ENCODE measurements at regions not wholly inside any gene's neighbourhood (a gene's known extent, or its start where the extent isn't known, plus 50 kb on each side); places are given as distances from the start of the nearest gene placed in this dataset.
"Not testable (repeated sequence)": the region's sequence is repeated elsewhere in the genome, so short reads cannot be mapped to it uniquely, and the experiment has no call there.

GRCh38 chr1:194062526-194062925 lies 876.1 kb upstream of the B3GALT2 start:
- H3K4me3 ChIP-seq: no peak overlapping the region
- H3K9me3 ChIP-seq: no peaks in the 10 kb centered on the region
- no peak for DNase-seq
- H3K27ac ChIP-seq: no peak overlapping the region
- no peaks in the 10 kb centered on the region for H3K27me3 ChIP-seq
- TF ChIP-seq CTCF (IDR thresholded peaks at IDR 0.05): no peak
- intact Hi-C loops (cut with DNase I): no loop called here
- H3K4me1 ChIP-seq: no peaks in the 10 kb centered on the region
- ATAC-seq: peak; percentile 14
- no peaks in the 10 kb centered on the region for H3K36me3 ChIP-seq

- no peak overlapping the region for H3K27ac ChIP-seq
- H3K36me3 ChIP-seq: no peaks in the 10 kb centered on the region
- no peak overlapping the region for H3K4me3 ChIP-seq
- no peaks in the 10 kb centered on the region for H3K27me3 ChIP-seq
- DNase-seq (no peak), ATAC-seq (no peak)
- TF ChIP-seq CTCF (IDR thresholded peaks at IDR 0.05): no peak
- peaks cover 0 to 3% of the 10 kb centered on the region in 2 donors for H3K4me1 ChIP-seq
- intact Hi-C loops (cut with DNase I): no loop called here
- no peaks in the 10 kb centered on the region for H3K9me3 ChIP-seq
Measured at GRCh38 chr1:194060481-194060880, 874.1 kb upstream of the B3GALT2 start.

- H3K36me3 ChIP-seq; intact Hi-C loops (cut with DNase I); H3K27ac ChIP-seq; DNase-seq; H3K4me1 ChIP-seq; ATAC-seq; H3K4me3 ChIP-seq; H3K9me3 ChIP-seq; H3K27me3 ChIP-seq: not testable (repeated sequence)
Measured at GRCh38 chr1:194058268-194058667, 871.9 kb upstream of the B3GALT2 start.

- Histone ChIP-seq H3K4me1 (peaks cover 0 to 3% of the 10 kb centered on the region in 2 donors), H3K36me3 (no peaks in the 10 kb centered on the region), H3K9me3 (no peaks in the 10 kb centered on the region), H3K4me3 (no peak overlapping the region), H3K27ac (no peak overlapping the region), H3K27me3 (no peaks in the 10 kb centered on the region)
- intact Hi-C loops (cut with DNase I): no loop called here
- TF ChIP-seq CTCF (IDR thresholded peaks at IDR 0.05): no peak
- ATAC-seq (peak; percentile 31), DNase-seq (peak in 1 of 4 donors; percentile 12)
Measured at GRCh38 chr1:194056169-194056568, 869.8 kb upstream of the B3GALT2 start.

- Histone ChIP-seq H3K4me3 (no peak overlapping the region), H3K36me3 (no peaks in the 10 kb centered on the region), H3K27ac (peak overlapping the region in 1 of 2 donors; percentile 20), H3K27me3 (no peaks in the 10 kb centered on the region), H3K4me1 (peaks cover 0 to 3% of the 10 kb centered on the region in 2 donors), H3K9me3 (no peaks in the 10 kb centered on the region)
- peak; percentile 23 for ATAC-seq
- intact Hi-C loops (cut with DNase I): no loop called here
- DNase-seq: peak in 2 of 4 donors; percentile 47 to 49
- TF ChIP-seq CTCF (IDR thresholded peaks at IDR 0.05): no peak
Measured at GRCh38 chr1:194055536-194055935, 869.1 kb upstream of the B3GALT2 start.

Data from left lung (tissue), 4 donors.